Epithelial cell of esophagus (primary cell): ENCODE measurements at regions not wholly inside any gene's neighbourhood (a gene's known extent, or its start where the extent isn't known, plus 50 kb on each side); places are given as distances from the start of the nearest gene placed in this dataset.
"Not testable (repeated sequence)": the region's sequence is repeated elsewhere in the genome, so short reads cannot be mapped to it uniquely, and the experiment has no call there.

ENCODE experiments used
- DNase-seq: peaks from one replicate; pipeline ENCODE4 v3.0.0; 2010; ENCODE audit warnings: low read depth
- H3K4me3 ChIP-seq: 2 replicates; pipeline ENCODE4 v1.5.1; 2011; ENCODE audit warnings: mild to moderate bottlenecking, low read length, control low read depth
- TF ChIP-seq, protein P1 (sequence below): IDR thresholded peaks from 2 replicates; pipeline ENCODE4 v1.5.1; 2011; ENCODE audit warnings: low read depth, mild to moderate bottlenecking, low read length, control low read depth, inconsistent platforms; ENCODE audit not compliant: insufficient read depth; ENCODE audit errors: missing control alignments

DNA sequence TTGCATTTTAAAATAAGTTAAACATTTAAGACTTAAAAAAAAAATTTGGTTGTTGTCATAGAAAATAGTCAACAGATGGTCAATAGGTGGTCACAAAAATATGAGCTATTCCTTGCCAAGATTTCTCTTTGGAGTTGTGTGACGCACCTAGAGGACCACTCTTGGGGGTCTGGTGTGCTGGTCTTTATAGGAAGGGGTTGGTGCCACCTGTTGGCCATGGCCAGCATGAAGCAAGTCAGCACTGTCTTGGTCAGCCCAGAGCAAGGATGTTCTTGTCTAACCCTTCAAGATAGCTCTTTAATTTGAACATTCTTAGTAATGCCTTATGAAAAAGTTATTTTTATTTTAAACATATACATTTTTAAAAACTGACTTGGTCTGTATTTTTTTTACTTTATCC lies 267.9 kb upstream of the CNTNAP2 start:
- no peak for DNase-seq
- H3K4me3 ChIP-seq: no peak overlapping the region
- TF ChIP-seq, protein P1, sequence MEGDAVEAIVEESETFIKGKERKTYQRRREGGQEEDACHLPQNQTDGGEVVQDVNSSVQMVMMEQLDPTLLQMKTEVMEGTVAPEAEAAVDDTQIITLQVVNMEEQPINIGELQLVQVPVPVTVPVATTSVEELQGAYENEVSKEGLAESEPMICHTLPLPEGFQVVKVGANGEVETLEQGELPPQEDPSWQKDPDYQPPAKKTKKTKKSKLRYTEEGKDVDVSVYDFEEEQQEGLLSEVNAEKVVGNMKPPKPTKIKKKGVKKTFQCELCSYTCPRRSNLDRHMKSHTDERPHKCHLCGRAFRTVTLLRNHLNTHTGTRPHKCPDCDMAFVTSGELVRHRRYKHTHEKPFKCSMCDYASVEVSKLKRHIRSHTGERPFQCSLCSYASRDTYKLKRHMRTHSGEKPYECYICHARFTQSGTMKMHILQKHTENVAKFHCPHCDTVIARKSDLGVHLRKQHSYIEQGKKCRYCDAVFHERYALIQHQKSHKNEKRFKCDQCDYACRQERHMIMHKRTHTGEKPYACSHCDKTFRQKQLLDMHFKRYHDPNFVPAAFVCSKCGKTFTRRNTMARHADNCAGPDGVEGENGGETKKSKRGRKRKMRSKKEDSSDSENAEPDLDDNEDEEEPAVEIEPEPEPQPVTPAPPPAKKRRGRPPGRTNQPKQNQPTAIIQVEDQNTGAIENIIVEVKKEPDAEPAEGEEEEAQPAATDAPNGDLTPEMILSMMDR: no peak

DNA sequence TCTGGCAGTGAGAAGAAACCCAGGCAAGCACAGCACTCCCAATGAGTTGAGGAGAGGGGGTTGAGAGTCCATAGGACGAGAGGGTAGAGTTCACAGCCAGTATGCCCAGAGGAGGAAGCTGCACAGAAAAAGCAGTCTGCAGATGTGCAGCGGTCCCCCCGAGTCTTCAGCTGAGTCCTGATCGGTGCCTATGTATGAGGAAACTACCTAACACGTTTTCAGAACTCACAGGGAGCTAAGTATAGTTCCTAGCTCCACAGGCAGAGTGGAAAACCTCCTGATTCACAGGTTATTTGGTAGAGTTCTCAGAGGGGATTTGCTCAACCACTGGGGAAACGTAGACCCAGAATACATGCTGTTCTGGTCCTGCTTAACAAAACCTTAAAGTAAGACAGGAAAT lies 271.3 kb upstream of the CNTNAP2 start:
- H3K4me3 ChIP-seq: no peak overlapping the region
- TF ChIP-seq, protein P1: no peak
- no peak for DNase-seq

- TF ChIP-seq, protein P1: no peak
- no peak for DNase-seq
- no peak overlapping the region for H3K4me3 ChIP-seq
Measured at GRCh38 chr7:145839814-145840213, 276.8 kb upstream of the CNTNAP2 start.

DNA sequence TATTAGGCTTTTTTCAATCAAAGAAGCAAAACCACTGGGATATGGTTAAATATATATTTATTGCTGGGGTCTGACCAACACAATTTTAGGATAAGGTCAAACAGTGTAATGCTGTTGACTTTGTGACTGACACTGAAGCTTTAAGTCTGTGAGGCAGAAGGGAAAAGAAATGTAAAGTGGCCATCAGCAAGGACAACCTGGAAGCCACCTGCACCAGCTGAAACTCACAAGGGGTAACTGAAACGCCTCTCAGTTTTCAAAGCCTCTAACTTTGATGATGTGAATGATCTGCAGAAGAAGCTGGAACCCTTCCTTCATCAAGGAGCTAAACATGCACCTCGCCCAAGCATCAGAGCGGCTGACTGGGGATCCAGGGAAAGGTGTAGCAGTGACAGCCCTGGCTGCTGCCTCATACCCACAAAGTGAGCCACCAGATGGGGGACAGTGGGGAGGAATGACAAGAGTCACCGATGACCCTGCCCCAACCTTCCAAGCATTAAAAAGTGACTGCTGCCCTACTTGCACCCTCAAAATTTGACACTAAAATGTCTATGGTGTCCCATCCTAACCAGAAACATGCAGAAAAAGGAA lies 284.9 kb upstream of the CNTNAP2 start:
- no peak overlapping the region for H3K4me3 ChIP-seq
- TF ChIP-seq, protein P1: no peak
- DNase-seq: no peak

DNA sequence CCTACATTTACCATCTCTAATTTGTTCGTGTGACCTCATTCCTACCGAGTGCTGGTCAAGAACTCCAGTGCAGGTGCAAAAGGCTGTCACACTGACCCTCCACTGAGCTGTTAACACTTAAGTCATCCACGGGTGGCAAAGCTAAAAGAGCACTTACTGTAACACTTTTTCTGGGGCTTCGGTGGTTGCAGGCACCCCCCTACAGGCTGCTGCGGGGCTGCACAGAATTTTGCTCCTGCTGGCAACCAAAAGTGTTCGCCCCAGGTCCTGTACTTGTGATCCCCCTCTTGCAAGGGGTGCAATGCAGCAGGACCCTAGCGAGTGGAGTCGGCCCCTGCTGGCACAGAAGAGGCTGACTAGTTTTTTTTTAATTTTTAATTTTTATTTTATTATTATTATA lies 298.9 kb upstream of the CNTNAP2 start:
- no peak overlapping the region for H3K4me3 ChIP-seq
- TF ChIP-seq, protein P1: no peak
- DNase-seq: no peak

DNA sequence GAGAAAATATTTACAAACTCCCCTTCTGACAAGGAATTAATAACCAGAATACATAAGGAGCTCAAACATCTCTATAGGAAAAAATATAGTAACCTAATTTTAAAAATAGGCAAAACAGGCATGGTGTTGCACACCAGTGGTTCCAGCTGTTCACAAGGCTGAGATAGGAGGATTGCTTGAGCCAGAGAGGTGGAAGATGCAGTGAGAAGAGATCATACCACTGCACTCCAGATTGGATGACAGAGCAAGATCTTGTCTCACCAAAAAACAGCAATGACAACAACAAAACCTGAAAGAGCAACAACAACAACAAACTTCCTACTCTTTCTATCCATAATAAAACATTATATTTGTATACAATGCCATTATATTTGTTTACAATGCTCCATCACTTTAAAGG lies 304.4 kb upstream of the CNTNAP2 start:
- DNase-seq: no peak
- TF ChIP-seq, protein P1: no peak
- H3K4me3 ChIP-seq: no peak overlapping the region

- DNase-seq, H3K4me3 ChIP-seq: not testable (repeated sequence)
Measured at GRCh38 chr7:145805496-145805895, 311.1 kb upstream of the CNTNAP2 start.
